Liver (tissue), 3 donors: ENCODE measurements at regions not wholly inside any gene's neighbourhood (a gene's known extent, or its start where the extent isn't known, plus 50 kb on each side); places are given as distances from the start of the nearest gene placed in this dataset.

ENCODE experiments used
- FOXA1 ChIP-seq: IDR thresholded peaks from 2 replicates; pipeline ENCODE4 v1.6.1; 2016; ENCODE audit warnings: antibody characterized with exemption
- GABPA ChIP-seq, 2 donors: IDR thresholded peaks in 1 of 2; conservative IDR thresholded peaks in 1 of 2; 2 replicates each; pipeline ENCODE4 v1.6.1; 2016; ENCODE audit warnings: antibody characterized with exemption in 2 of 2, mild to moderate bottlenecking in 1 of 2, moderate library complexity in 1 of 2
- HNF4G ChIP-seq: IDR thresholded peaks from 2 replicates; pipeline ENCODE4 v1.6.1; 2016; ENCODE audit warnings: antibody characterized with exemption
- JUND ChIP-seq, 2 donors: IDR thresholded peaks; 2 replicates each; pipeline ENCODE4 v1.6.1; 2016; ENCODE audit warnings: antibody characterized with exemption in 2 of 2
- NR2F2 ChIP-seq: IDR thresholded peaks from 2 replicates; pipeline ENCODE4 v1.6.1; 2016; ENCODE audit warnings: antibody characterized with exemption
- RAD21 ChIP-seq, 2 donors: IDR thresholded peaks; 2 replicates each; pipeline ENCODE4 v1.6.1; 2016; ENCODE audit warnings: antibody characterized with exemption in 2 of 2, mild to moderate bottlenecking in 2 of 2
- SP1 ChIP-seq: IDR thresholded peaks from 2 replicates; pipeline ENCODE4 v1.6.1; 2018; ENCODE audit warnings: antibody characterized with exemption, mild to moderate bottlenecking
- TAF1 ChIP-seq: conservative IDR thresholded peaks from 2 replicates; pipeline ENCODE4 v1.6.1; 2016; ENCODE audit warnings: antibody characterized with exemption, mild to moderate bottlenecking
- YY1 ChIP-seq: IDR thresholded peaks from 2 replicates; pipeline ENCODE4 v1.6.1; 2016; ENCODE audit warnings: antibody characterized with exemption, mild to moderate bottlenecking
- TF ChIP-seq, protein P1 (sequence below): fragments of 150-350 bp; IDR thresholded peaks from 2 replicates; pipeline ENCODE4 v1.5.1; 2017; ENCODE audit warnings: improper control_type of control experiment, low read depth, low read length; ENCODE audit not compliant: missing input control
- TF ChIP-seq, protein P2 (sequence below): IDR thresholded peaks from 2 replicates; pipeline ENCODE4 v1.6.1; 2016; ENCODE audit warnings: antibody characterized with exemption
- TF ChIP-seq, protein P3 (sequence below): IDR thresholded peaks from 2 replicates; pipeline ENCODE4 v1.6.1; 2016; ENCODE audit warnings: antibody characterized with exemption
- TF ChIP-seq, protein P4 (sequence below): IDR thresholded peaks from 2 replicates; pipeline ENCODE4 v1.6.1; 2016; ENCODE audit warnings: antibody characterized with exemption, mild to moderate bottlenecking
- donor health status: healthy.
- donor health status: healthy.

DNA sequence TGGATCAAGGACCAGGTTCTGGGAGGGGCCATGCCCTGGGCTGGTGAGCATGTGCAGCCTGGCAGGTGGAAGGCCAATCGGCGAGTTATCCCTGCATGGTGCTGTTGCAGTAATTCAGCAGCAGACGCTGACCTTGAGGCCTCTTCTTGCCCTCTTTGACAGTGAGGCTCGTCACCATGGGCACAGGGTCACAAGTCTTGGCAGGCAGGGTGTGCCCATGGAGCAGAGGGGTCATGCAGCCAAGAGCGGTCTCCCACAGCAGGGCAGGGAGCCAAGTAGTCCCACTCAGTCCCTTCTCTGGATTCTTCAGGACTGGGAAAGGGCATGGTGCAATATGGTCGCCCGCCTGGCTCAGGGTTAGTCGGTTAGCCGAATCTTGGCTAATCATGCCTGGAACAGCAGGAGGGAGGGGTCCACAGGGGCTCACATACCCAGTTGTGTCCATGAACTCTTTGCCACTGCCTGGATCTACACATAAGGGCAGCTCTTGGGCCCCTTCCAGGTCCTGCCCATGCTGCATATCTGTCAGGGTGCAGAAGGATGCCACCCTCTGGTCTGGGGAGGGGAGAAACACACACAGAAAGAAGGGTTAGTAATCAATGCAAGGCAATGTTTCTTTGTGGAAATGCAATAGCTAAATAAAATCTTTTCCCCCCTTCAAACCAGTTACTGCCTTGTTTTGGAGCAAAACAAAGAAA lies 226.8 kb downstream of the SIPA1L2 start:
- TF ChIP-seq, protein P1, sequence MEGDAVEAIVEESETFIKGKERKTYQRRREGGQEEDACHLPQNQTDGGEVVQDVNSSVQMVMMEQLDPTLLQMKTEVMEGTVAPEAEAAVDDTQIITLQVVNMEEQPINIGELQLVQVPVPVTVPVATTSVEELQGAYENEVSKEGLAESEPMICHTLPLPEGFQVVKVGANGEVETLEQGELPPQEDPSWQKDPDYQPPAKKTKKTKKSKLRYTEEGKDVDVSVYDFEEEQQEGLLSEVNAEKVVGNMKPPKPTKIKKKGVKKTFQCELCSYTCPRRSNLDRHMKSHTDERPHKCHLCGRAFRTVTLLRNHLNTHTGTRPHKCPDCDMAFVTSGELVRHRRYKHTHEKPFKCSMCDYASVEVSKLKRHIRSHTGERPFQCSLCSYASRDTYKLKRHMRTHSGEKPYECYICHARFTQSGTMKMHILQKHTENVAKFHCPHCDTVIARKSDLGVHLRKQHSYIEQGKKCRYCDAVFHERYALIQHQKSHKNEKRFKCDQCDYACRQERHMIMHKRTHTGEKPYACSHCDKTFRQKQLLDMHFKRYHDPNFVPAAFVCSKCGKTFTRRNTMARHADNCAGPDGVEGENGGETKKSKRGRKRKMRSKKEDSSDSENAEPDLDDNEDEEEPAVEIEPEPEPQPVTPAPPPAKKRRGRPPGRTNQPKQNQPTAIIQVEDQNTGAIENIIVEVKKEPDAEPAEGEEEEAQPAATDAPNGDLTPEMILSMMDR = no peak
- TF ChIP-seq, protein P2, sequence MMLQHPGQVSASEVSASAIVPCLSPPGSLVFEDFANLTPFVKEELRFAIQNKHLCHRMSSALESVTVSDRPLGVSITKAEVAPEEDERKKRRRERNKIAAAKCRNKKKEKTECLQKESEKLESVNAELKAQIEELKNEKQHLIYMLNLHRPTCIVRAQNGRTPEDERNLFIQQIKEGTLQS = no peak
- TF ChIP-seq GABPA (IDR thresholded peaks at IDR 0.05 in 1 of 2, conservative IDR thresholded peaks at IDR 0.05 in 1 of 2) (no peak), YY1 (no peak), SP1 (no peak), FOXA1 (no peak), TAF1 (no peak), RAD21 (IDR thresholded peaks at IDR 0.05) (no peak), NR2F2 (no peak), JUND (IDR thresholded peaks at IDR 0.05) (no peak), HNF4G (no peak)
- TF ChIP-seq, protein P3, sequence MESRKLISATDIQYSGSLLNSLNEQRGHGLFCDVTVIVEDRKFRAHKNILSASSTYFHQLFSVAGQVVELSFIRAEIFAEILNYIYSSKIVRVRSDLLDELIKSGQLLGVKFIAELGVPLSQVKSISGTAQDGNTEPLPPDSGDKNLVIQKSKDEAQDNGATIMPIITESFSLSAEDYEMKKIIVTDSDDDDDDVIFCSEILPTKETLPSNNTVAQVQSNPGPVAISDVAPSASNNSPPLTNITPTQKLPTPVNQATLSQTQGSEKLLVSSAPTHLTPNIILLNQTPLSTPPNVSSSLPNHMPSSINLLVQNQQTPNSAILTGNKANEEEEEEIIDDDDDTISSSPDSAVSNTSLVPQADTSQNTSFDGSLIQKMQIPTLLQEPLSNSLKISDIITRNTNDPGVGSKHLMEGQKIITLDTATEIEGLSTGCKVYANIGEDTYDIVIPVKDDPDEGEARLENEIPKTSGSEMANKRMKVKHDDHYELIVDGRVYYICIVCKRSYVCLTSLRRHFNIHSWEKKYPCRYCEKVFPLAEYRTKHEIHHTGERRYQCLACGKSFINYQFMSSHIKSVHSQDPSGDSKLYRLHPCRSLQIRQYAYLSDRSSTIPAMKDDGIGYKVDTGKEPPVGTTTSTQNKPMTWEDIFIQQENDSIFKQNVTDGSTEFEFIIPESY = no peak
- TF ChIP-seq, protein P4, sequence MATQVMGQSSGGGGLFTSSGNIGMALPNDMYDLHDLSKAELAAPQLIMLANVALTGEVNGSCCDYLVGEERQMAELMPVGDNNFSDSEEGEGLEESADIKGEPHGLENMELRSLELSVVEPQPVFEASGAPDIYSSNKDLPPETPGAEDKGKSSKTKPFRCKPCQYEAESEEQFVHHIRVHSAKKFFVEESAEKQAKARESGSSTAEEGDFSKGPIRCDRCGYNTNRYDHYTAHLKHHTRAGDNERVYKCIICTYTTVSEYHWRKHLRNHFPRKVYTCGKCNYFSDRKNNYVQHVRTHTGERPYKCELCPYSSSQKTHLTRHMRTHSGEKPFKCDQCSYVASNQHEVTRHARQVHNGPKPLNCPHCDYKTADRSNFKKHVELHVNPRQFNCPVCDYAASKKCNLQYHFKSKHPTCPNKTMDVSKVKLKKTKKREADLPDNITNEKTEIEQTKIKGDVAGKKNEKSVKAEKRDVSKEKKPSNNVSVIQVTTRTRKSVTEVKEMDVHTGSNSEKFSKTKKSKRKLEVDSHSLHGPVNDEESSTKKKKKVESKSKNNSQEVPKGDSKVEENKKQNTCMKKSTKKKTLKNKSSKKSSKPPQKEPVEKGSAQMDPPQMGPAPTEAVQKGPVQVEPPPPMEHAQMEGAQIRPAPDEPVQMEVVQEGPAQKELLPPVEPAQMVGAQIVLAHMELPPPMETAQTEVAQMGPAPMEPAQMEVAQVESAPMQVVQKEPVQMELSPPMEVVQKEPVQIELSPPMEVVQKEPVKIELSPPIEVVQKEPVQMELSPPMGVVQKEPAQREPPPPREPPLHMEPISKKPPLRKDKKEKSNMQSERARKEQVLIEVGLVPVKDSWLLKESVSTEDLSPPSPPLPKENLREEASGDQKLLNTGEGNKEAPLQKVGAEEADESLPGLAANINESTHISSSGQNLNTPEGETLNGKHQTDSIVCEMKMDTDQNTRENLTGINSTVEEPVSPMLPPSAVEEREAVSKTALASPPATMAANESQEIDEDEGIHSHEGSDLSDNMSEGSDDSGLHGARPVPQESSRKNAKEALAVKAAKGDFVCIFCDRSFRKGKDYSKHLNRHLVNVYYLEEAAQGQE = no peak
